Psoas muscle (tissue), 7 donors: ENCODE measurements at regions not wholly inside any gene's neighbourhood (a gene's known extent, or its start where the extent isn't known, plus 50 kb on each side); places are given as distances from the start of the nearest gene placed in this dataset.
A peak's percentile ranks its signal among the peaks of the same experiment; 100 is the strongest.

Source experiments
- ATAC-seq, 4 donors: fragments of 200-7000 bp; cut with Tn5 transposase; one replicate each; pipeline ENCODE4 v1.9.1; 2020; ENCODE audit warnings: moderate library complexity in 3 of 4, mild to moderate bottlenecking in 2 of 4
- DNase-seq, 2 donors: peaks; one replicate each; pipeline ENCODE4 v3.0.0-alpha.2; 2020
- H3K27ac ChIP-seq: fragments of 200-600 bp; one replicate; pipeline ENCODE4 v1.8.0; 2022
- H3K27me3 ChIP-seq, 3 donors: fragments of 200-600 bp in 1 of 3; one replicate each; pipeline versions ENCODE4 v1.6.1 to v1.8.0; 2013 to 2022; ENCODE audit warnings: low read length in 2 of 3, mild to moderate bottlenecking in 2 of 3, moderate library complexity in 1 of 3; ENCODE audit not compliant: insufficient read depth in 3 of 3
- H3K36me3 ChIP-seq, 2 donors: fragments of 200-600 bp in 1 of 2; one replicate each; pipeline versions ENCODE4 v1.6.1 to v1.8.0; 2013 to 2022; ENCODE audit warnings: low read depth in 1 of 2, mild to moderate bottlenecking in 1 of 2, moderate library complexity in 1 of 2; ENCODE audit not compliant: insufficient read depth in 1 of 2
- H3K4me1 ChIP-seq: fragments of 200-600 bp; one replicate; pipeline ENCODE4 v1.8.0; 2022
- H3K4me3 ChIP-seq: fragments of 200-600 bp; one replicate; pipeline ENCODE4 v1.8.0; 2022; ENCODE audit warnings: mild to moderate bottlenecking
- H3K9me3 ChIP-seq: fragments of 200-600 bp; one replicate; pipeline ENCODE4 v1.8.0; 2022
- CTCF ChIP-seq: fragments of 200-600 bp; IDR thresholded peaks from one replicate; pipeline ENCODE4 v1.8.0; 2022; ENCODE audit warnings: antibody characterized with exemption
- WGBS, 3 donors: extraction: QIAGEN DNeasy Blood & Tissue Kit; methylation state at CpG; one replicate each; pipeline versions ENCODE4 v1.1.6 to v1.1.7; 2013; 5-methylcytosine and 5-hydroxymethylcytosine counted together
- intact Hi-C, 2 donors: fragments of 100-400 bp; cut with DNase I; formaldehyde crosslinking; loops; one replicate each; pipeline versions ENCODE4 v1.11.0 to v1.14.2; 2022
- donor health status: healthy with polysubstance abuse.
- donor health status: DM: no; HTN: no; CAD: no; lungs with moderate emphysema.
- donor health status: Bipolar disorder and iron deficiency.
- donor health status: healthy.
- donor health status: DM: yes; HTN: yes; CAD: no.
- donor health status: DM: no; HTN: no; CAD: no.
- donor health status: DM: yes; HTN: yes; CAD: no.

- no peak for ATAC-seq
- H3K36me3 ChIP-seq, result no peaks in the 10 kb centered on the region
- no peak for DNase-seq
- H3K9me3 ChIP-seq, result no peaks in the 10 kb centered on the region
- 44 to 48% (median 47%) methylated on average over 20 of the region's 20 CpGs for WGBS, 3 donors
- H3K4me1 ChIP-seq, result no peaks in the 10 kb centered on the region
- peaks cover 0 to 78% (median 31%) of the 10 kb centered on the region in 3 donors for H3K27me3 ChIP-seq
- no peak overlapping the region for H3K4me3 ChIP-seq
- intact Hi-C loops, result no loop called here
- TF ChIP-seq CTCF, result no peak
- no peak overlapping the region for H3K27ac ChIP-seq
These were observed 63.0 kb downstream of the INSIG1 start for GRCh38 chr7:155360495-155361345.

- WGBS, 3 donors, result 55 to 69% (median 60%) methylated on average over 12 of the region's 12 CpGs
- intact Hi-C loops, result no loop called here
These were observed 63.6 kb downstream of the INSIG1 start for GRCh38 chr7:155361346-155361680.

GRCh38 chr7:155361947-155362346 is 64.3 kb downstream of the INSIG1 start:
- intact Hi-C loops, result no loop called here
- Histone ChIP-seq H3K27me3 (peaks cover 0 to 72% (median 27%) of the 10 kb centered on the region in 3 donors), H3K4me3 (no peak overlapping the region), H3K27ac (no peak overlapping the region), H3K36me3 (no peaks in the 10 kb centered on the region), H3K9me3 (no peaks in the 10 kb centered on the region), H3K4me1 (no peaks in the 10 kb centered on the region)
- no peak for TF ChIP-seq CTCF
- DNase-seq (no peak), ATAC-seq (no peak)
- WGBS, 3 donors, result 73 to 76% (median 76%) methylated on average over 7 of the region's 7 CpGs

More at GRCh38 chr7:155361346-155361680, 63.6 kb downstream of the INSIG1 start:
- TF ChIP-seq CTCF, result no peak
- Histone ChIP-seq H3K27ac (no peak overlapping the region), H3K36me3 (no peaks in the 10 kb centered on the region), H3K9me3 (no peaks in the 10 kb centered on the region), H3K4me3 (no peak overlapping the region), H3K4me1 (no peaks in the 10 kb centered on the region), H3K27me3 (peaks cover 0 to 76% (median 29%) of the 10 kb centered on the region in 3 donors)
- peak in 1 of 2 donors; percentile 34 for DNase-seq
- no peak for ATAC-seq

- Histone ChIP-seq H3K4me1 (no peaks in the 10 kb centered on the region), H3K4me3 (no peak overlapping the region), H3K36me3 (no peaks in the 10 kb centered on the region), H3K9me3 (no peaks in the 10 kb centered on the region), H3K27me3 (peaks cover 0 to 66% (median 26%) of the 10 kb centered on the region in 3 donors), H3K27ac (no peak overlapping the region)
- no peak for ATAC-seq
- no peak for TF ChIP-seq CTCF
- intact Hi-C loops, result no loop called here
- peak in 1 of 2 donors; percentile 14 for DNase-seq
- WGBS, 3 donors, result 80 to 83% (median 82%) methylated on average over 11 of the region's 11 CpGs
These were observed 64.9 kb downstream of the INSIG1 start for GRCh38 chr7:155362380-155363145.
